Mesendoderm (in vitro differentiated cells): ENCODE measurements at regions not wholly inside any gene's neighbourhood (a gene's known extent, or its start where the extent isn't known, plus 50 kb on each side); places are given as distances from the start of the nearest gene placed in this dataset.

Source experiments
- DNase-seq: peaks from one replicate; pipeline ENCODE4 v3.0.0; 2013
- H2AK5ac ChIP-seq: 2 replicates; pipeline ENCODE4 v1.6.1; 2013; ENCODE audit warnings: low read length, inconsistent platforms
- H2BK120ac ChIP-seq: 2 replicates; pipeline ENCODE4 v1.6.1; 2013; ENCODE audit warnings: low read depth, mild to moderate bottlenecking, low read length, moderate library complexity, mixed read lengths
- H2BK15ac ChIP-seq: replicated peaks from 2 replicates; pipeline ENCODE4 v1.6.1; 2013; ENCODE audit warnings: low read depth, mild to moderate bottlenecking, moderate library complexity
- H2BK5ac ChIP-seq: 2 replicates; pipeline ENCODE4 v1.6.1; 2013; ENCODE audit warnings: low read length, inconsistent platforms
- H3K18ac ChIP-seq: 2 replicates; pipeline ENCODE4 v1.6.1; 2013; ENCODE audit warnings: mild to moderate bottlenecking, low read length, mixed read lengths
- H3K23ac ChIP-seq: one replicate; pipeline ENCODE4 v1.6.1; 2013; ENCODE audit warnings: low read length
- H3K27ac ChIP-seq: 2 replicates; pipeline ENCODE4 v1.5.1; 2013; ENCODE audit warnings: low read depth, mild to moderate bottlenecking, inconsistent platforms, low read length, moderate library complexity
- H3K27me3 ChIP-seq: 2 replicates; pipeline ENCODE4 v1.6.1; 2013; ENCODE audit warnings: low read length, control low read depth, mild to moderate bottlenecking, inconsistent platforms; ENCODE audit not compliant: insufficient read depth, poor library complexity
- H3K36me3 ChIP-seq: 2 replicates; pipeline ENCODE4 v1.6.1; 2013; ENCODE audit warnings: low read length, inconsistent platforms; ENCODE audit not compliant: control insufficient read depth, insufficient read depth
- H3K4ac ChIP-seq: one replicate; pipeline ENCODE4 v1.6.1; 2013; ENCODE audit warnings: low read depth, mild to moderate bottlenecking, low read length, moderate library complexity
- H3K4me1 ChIP-seq: 2 replicates; pipeline ENCODE4 v1.6.1; 2013; ENCODE audit warnings: low read depth, low read length, inconsistent platforms; ENCODE audit not compliant: control insufficient read depth
- H3K4me2 ChIP-seq: 2 replicates; pipeline ENCODE4 v1.6.1; 2013; ENCODE audit warnings: low read length
- H3K4me3 ChIP-seq: 2 replicates; pipeline ENCODE4 v1.5.1; 2013; ENCODE audit warnings: mild to moderate bottlenecking, low read length
- H3K56ac ChIP-seq: one replicate; pipeline ENCODE4 v1.6.1; 2013; ENCODE audit warnings: low read length
- H3K79me1 ChIP-seq: 2 replicates; pipeline ENCODE4 v1.6.1; 2013; ENCODE audit warnings: low read length, inconsistent platforms
- H3K79me2 ChIP-seq: 2 replicates; pipeline ENCODE4 v1.6.1; 2013; ENCODE audit warnings: mild to moderate bottlenecking, low read length; ENCODE audit not compliant: control insufficient read depth, insufficient read depth
- H3K9ac ChIP-seq: 2 replicates; pipeline ENCODE4 v1.6.1; 2013; ENCODE audit warnings: low read length, inconsistent platforms
- H4K5ac ChIP-seq: one replicate; pipeline ENCODE4 v1.6.1; 2013; ENCODE audit warnings: low read length
- H4K8ac ChIP-seq: one replicate; pipeline ENCODE4 v1.6.1; 2013; ENCODE audit warnings: low read depth, mild to moderate bottlenecking, control low read depth, low read length, moderate library complexity
- WGBS: extraction: QIAGEN DNeasy Blood & Tissue Kit; methylation state at CpG from one replicate; pipeline ENCODE4 v1.1.7; 2013; ENCODE audit warnings: low lambda C conversion rate, missing lambda C conversion rate; ENCODE audit not compliant: insufficient coverage; ENCODE audit errors: extremely low coverage; 5-methylcytosine and 5-hydroxymethylcytosine counted together

- H3K23ac ChIP-seq, result no peak overlapping the region
- H3K56ac ChIP-seq, result no peak overlapping the region
Observed at GRCh38 chr14:34310724-34311123, 151.3 kb downstream of the SPTSSA start.

GRCh38 chr14:34303811-34304210 lies 158.2 kb downstream of the SPTSSA start:
- no peaks in the 10 kb centered on the region for H3K36me3 ChIP-seq
- H3K4me1 ChIP-seq, result no peaks in the 10 kb centered on the region
- no peak overlapping the region for H2BK120ac ChIP-seq
- H3K18ac ChIP-seq, result no peak overlapping the region
- DNase-seq, result no peak
- H2AK5ac ChIP-seq, result no peak overlapping the region
- H3K4me2 ChIP-seq, result no peak overlapping the region
- H3K79me1 ChIP-seq, result no peaks in the 10 kb centered on the region
- H4K8ac ChIP-seq, result no peak overlapping the region
- no peak overlapping the region for H3K56ac ChIP-seq
- H4K5ac ChIP-seq, result no peak overlapping the region
- H2BK5ac ChIP-seq, result no peak overlapping the region
- no peak overlapping the region for H3K4me3 ChIP-seq
- H3K23ac ChIP-seq, result no peak overlapping the region
- no peak overlapping the region for H3K9ac ChIP-seq
- WGBS, result no CpG with 5 or more reads among the region's 2 CpGs
- H3K27me3 ChIP-seq, result no peaks in the 10 kb centered on the region
- H3K4ac ChIP-seq, result no peak overlapping the region
- H2BK15ac ChIP-seq, result no peak overlapping the region
- no peaks in the 10 kb centered on the region for H3K79me2 ChIP-seq
- H3K27ac ChIP-seq, result no peak overlapping the region

More at GRCh38 chr14:34310724-34311123, 151.3 kb downstream of the SPTSSA start:
- no CpG with 5 or more reads among the region's 1 CpG for WGBS
- Histone ChIP-seq H2AK5ac (no peak overlapping the region), H3K27ac (no peak overlapping the region), H3K27me3 (no peaks in the 10 kb centered on the region), H3K18ac (no peak overlapping the region), H2BK5ac (no peak overlapping the region), H3K4me2 (no peak overlapping the region), H2BK120ac (no peak overlapping the region), H4K8ac (no peak overlapping the region), H3K36me3 (no peaks in the 10 kb centered on the region), H3K4me1 (no peaks in the 10 kb centered on the region), H3K4ac (no peak overlapping the region), H3K79me1 (no peaks in the 10 kb centered on the region), H3K9ac (no peak overlapping the region), H3K79me2 (no peaks in the 10 kb centered on the region), H2BK15ac (no peak overlapping the region), H4K5ac (no peak overlapping the region), H3K4me3 (no peak overlapping the region)
- no peak for DNase-seq

- Histone ChIP-seq H3K79me1 (no peaks in the 10 kb centered on the region), H3K18ac (no peak overlapping the region), H3K4me3 (no peak overlapping the region), H3K56ac (no peak overlapping the region), H2AK5ac (no peak overlapping the region), H4K5ac (no peak overlapping the region), H3K4me2 (no peak overlapping the region), H3K79me2 (no peaks in the 10 kb centered on the region), H3K4ac (no peak overlapping the region), H2BK120ac (no peak overlapping the region), H3K4me1 (no peaks in the 10 kb centered on the region), H3K36me3 (no peaks in the 10 kb centered on the region), H3K27me3 (no peaks in the 10 kb centered on the region), H2BK15ac (no peak overlapping the region), H2BK5ac (no peak overlapping the region), H4K8ac (no peak overlapping the region), H3K27ac (no peak overlapping the region), H3K9ac (no peak overlapping the region), H3K23ac (no peak overlapping the region)
- no peak for DNase-seq
- WGBS, result no CpG with 5 or more reads among the region's 6 CpGs
Observed at GRCh38 chr14:34302654-34303053, 159.4 kb downstream of the SPTSSA start.

GRCh38 chr14:34300882-34301734 lies 160.9 kb downstream of the SPTSSA start:
- WGBS, result no CpG with 5 or more reads among the region's 3 CpGs
- peak; percentile 66 for DNase-seq
- no peaks in the 10 kb centered on the region for H3K36me3 ChIP-seq

GRCh38 chr14:34300330-34300729 lies 161.7 kb downstream of the SPTSSA start:
- Histone ChIP-seq H3K4ac (no peak overlapping the region), H3K79me1 (no peaks in the 10 kb centered on the region), H4K5ac (no peak overlapping the region), H2BK15ac (no peak overlapping the region), H3K9ac (no peak overlapping the region), H3K23ac (no peak overlapping the region), H3K4me3 (no peak overlapping the region), H4K8ac (no peak overlapping the region), H2AK5ac (no peak overlapping the region), H3K4me1 (no peaks in the 10 kb centered on the region), H2BK120ac (no peak overlapping the region), H3K36me3 (no peaks in the 10 kb centered on the region), H2BK5ac (no peak overlapping the region), H3K18ac (no peak overlapping the region), H3K27me3 (no peaks in the 10 kb centered on the region), H3K27ac (no peak overlapping the region), H3K4me2 (no peak overlapping the region), H3K79me2 (no peaks in the 10 kb centered on the region), H3K56ac (no peak overlapping the region)
- no peak for DNase-seq
- no CpG with 5 or more reads among the region's 3 CpGs for WGBS

More at GRCh38 chr14:34300882-34301734, 160.9 kb downstream of the SPTSSA start:
- Histone ChIP-seq H4K5ac (no peak overlapping the region), H3K79me1 (no peaks in the 10 kb centered on the region), H2BK5ac (no peak overlapping the region), H3K4me2 (no peak overlapping the region), H3K27me3 (no peaks in the 10 kb centered on the region), H3K9ac (no peak overlapping the region), H2BK15ac (no peak overlapping the region), H3K4ac (no peak overlapping the region), H3K18ac (no peak overlapping the region), H3K4me1 (no peaks in the 10 kb centered on the region), H3K79me2 (no peaks in the 10 kb centered on the region), H2BK120ac (no peak overlapping the region), H3K56ac (no peak overlapping the region), H4K8ac (no peak overlapping the region), H3K27ac (no peak overlapping the region), H2AK5ac (no peak overlapping the region), H3K23ac (no peak overlapping the region), H3K4me3 (no peak overlapping the region)

- Histone ChIP-seq H2BK5ac (no peak overlapping the region), H3K4me3 (no peak overlapping the region), H2AK5ac (no peak overlapping the region), H3K56ac (no peak overlapping the region), H3K27ac (no peak overlapping the region), H2BK15ac (no peak overlapping the region), H3K18ac (no peak overlapping the region), H3K4ac (no peak overlapping the region), H2BK120ac (no peak overlapping the region), H3K79me2 (no peaks in the 10 kb centered on the region), H3K4me1 (no peaks in the 10 kb centered on the region), H3K36me3 (no peaks in the 10 kb centered on the region), H4K8ac (no peak overlapping the region), H3K79me1 (no peaks in the 10 kb centered on the region), H4K5ac (no peak overlapping the region), H3K23ac (no peak overlapping the region), H3K4me2 (no peak overlapping the region), H3K9ac (no peak overlapping the region), H3K27me3 (no peaks in the 10 kb centered on the region)
- WGBS, result no CpG with 5 or more reads among the region's 3 CpGs
- peak; percentile 7 for DNase-seq
Observed at GRCh38 chr14:34299360-34299759, 162.7 kb downstream of the SPTSSA start.
